GM21423 (cell line): ENCODE measurements at regions not wholly inside any gene's neighbourhood (a gene's known extent, or its start where the extent isn't known, plus 50 kb on each side); places are given as distances from the start of the nearest gene placed in this dataset.
"Not testable (repeated sequence)": the region's sequence is repeated elsewhere in the genome, so short reads cannot be mapped to it uniquely, and the experiment has no call there.

Experiments
- ATAC-seq: cut with Tn5 transposase; IDR thresholded peaks from one replicate; pipeline ENCODE4 v1.9.1; 2021; ENCODE audit warnings: mild to moderate bottlenecking, moderate library complexity; ENCODE audit not compliant: unreplicated experiment

DNA sequence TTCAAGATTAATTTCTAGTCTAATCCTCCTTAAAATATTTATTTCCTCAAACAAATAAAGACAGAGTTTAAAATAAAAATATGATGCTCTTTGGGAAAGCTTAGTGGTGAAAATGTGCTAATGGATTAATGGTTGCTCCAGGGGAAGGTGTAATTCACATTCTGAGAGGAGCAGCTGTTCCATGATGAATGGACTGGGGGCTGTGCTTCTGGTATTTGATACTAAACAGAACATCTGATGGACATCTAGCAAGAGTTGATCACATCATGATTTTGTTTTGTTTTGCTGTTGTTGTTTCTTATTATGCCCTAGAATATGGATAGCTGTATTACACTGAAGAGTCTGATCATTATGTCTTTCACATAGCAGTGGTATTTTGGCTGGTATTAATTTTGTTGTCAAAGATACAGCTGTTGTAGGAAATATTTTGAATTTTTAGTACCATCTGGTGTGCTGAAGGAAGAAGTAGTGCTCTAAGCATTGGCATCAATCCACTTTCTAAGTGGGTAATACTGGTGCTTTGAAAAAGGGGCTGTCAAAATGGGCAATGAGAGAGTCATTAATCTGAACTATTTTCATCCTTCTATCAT is 296.4 kb downstream of the ADAMTS20 start:
- ATAC-seq = no peak

DNA sequence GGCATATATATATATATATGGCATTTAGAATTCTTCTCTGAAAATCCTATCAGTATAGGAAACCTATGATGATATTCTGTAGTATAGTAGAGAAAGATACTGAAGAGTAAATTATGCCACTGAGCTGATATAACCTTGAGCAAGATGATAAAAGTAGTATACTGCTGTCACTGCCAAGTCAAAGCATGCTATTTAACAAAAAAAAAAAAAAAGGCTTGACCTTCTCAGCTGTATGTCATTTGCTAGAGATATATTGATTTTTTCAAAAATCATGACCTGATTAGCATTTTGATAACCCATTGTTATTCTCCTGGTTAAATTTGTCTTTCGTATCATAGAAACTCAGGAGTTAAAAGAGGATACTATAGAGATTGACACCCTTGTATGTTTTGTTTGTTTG is 299.4 kb downstream of the ADAMTS20 start:
- ATAC-seq = no peak

DNA sequence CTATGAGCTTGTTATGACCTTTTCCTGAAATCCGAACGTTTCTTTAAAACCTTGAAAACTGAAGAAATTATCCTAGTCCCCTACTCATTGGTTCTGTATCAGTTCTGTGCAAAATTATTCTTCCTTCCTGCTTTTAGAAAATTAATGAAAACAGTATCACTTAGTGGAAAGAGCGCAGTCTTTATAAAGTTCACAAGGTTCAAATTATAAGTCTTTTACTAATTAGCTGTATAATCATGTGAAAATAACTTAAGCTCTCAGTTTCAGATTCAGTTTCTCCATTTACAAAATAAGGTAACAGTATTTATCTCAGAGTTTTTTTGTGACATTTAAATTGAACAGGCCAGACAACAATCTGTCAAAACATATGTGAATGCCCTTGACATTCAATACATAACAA is 306.1 kb downstream of the ADAMTS20 start:
- ATAC-seq = no peak

DNA sequence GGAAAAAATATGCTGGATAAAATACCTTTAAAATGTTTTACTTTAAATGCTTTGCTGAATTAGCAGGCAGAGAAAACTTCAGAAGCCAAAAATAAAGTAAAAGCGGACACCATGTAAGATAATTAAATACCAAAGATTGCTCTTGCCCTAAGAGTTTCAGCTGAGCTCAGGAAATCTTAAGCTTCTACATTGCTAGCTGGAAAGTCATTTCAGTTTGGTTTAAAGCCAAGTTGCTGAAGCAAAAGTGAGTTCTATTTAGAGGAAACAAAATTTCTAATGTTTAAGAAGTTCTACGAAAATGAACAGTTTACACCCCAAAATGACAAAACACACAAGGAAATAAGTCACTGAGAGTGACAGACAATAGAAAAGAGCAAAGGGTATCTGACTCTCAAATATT is 310.0 kb downstream of the ADAMTS20 start:
- no peak for ATAC-seq

DNA sequence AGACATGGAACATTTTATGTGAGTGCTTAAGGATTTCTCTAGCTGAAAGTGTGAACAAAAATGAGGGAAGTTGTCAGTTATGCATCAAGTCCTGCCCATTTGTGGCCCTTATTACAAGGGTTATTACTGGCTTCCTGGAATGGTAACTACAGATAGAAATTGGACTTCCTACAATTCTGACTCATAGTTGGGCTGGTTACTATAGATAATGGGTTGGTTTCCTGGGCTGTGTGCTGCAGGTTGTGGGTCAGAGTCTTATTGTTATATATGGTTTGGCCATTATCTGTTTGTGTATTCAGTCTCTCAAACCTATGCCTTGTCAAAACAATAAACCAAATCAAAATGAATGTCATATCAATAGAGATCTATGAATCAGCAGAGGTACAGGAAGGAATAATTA is 313.7 kb downstream of the ADAMTS20 start:
- no peak for ATAC-seq

DNA sequence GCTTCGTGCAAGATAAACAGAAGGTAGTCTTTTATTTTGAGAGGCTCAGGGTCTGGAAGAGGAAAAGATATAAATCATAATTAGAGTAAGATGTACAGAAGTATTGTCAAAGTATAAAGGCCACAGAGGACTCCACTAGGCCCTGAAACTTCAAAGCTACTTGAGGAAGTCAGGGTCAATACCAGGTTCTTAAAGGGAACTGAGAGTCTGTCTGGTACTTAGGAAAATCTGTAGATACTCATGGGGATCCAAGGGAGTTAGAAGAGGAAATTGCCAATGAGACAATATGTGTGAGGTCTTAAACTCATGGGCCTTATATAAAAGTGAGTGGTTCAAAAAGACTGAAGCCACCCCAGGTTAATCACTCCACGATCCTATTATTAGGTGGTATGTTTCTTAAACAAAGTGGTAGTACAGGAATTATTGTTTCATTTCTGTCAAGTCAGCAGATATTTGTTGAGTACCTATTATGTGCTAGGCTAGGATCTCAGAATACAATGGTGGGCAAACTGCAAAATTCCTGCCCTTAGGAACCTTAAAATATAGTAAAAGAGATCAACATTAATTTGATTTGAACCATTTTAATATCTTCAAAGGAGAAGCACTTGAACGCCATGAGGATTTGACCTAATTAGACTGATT is 314.6 kb downstream of the ADAMTS20 start:
- ATAC-seq = no peak

DNA sequence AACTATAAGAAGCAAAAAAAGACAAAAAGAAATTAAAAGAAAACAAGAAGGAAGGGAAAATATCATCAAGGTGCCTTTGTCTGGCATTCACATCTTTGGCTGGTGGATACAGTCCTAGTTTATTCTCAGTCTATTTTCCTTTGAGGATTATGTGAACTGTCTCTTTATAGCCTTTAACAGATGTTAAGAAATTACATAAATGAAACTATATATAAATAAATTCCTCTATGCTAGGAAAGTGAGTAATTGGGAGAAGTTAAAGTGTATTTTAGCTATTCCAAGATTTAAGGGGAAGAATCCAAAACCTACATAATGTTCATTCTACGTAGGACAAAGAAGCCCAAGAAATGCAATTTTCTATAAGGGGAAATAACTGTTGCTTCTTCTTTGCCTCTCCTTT is 316.3 kb downstream of the ADAMTS20 start:
- no peak for ATAC-seq

DNA sequence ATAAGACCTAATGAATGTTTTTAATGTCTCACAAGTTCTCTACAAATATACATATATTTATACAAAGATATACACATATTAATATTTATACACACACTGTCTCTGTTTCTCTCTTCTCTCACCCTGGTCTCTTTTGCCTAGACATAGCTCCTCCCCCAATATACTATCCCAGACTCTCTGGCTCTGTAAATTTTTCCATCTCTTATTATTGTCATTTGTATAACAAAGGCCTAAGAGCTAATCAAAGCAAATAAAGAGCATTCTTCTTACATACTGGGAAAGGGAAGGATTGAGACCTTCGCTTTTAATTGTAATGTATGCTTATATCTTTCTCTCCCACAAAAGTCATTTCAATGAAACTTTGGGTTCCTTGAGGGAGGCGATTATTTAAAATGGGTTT is 318.1 kb downstream of the ADAMTS20 start:
- no peak for ATAC-seq

DNA sequence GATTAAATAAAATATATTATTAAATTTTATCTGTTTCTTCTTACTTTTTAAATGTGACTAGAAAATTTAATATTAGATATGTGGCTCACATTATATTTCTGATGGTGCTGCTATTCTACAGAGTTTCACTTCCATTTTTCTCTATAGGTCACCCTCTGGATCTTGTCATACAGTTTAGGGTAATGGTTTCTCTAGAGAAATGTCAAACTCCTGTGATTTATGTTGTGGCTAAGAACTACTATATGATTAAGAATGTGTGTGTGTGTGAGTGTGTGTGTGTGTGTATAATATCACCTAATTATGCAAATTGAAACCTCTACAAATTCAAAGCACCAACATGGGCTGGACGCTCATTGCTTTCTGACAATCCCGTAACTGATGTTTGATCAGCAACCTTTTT is 325.9 kb downstream of the ADAMTS20 start:
- ATAC-seq = no peak

DNA sequence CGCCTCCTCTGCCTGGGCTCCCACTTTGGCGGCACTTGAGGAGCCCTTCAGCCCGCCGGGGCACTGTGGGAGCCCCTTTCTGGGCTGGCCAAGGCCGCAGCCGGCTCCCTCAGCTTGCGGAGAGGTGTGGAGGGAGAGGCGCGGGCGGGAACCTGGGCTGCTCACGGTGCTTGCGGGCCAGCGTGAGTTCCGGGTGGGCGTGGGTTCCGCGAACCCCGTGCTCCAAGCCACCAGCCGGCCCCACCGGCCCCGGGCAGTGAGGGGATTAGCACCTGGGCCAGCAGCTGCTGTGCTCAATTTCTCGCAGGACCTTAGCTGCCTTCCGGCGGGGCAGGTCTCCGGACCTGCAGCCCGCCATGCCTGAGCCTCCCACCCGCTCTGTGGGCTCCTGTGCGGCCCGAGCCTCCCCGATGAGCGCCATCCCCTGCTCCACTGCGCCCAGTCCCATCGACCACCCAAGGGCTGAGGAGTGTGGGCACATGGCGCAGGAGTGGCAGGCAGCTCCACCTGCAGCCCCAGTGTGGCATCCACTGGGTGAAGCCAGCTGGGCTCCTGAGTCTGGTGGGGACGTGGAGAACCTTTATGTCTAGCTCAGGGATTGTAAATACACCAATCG is 327.7 kb downstream of the ADAMTS20 start:
- not testable (repeated sequence) for ATAC-seq

DNA sequence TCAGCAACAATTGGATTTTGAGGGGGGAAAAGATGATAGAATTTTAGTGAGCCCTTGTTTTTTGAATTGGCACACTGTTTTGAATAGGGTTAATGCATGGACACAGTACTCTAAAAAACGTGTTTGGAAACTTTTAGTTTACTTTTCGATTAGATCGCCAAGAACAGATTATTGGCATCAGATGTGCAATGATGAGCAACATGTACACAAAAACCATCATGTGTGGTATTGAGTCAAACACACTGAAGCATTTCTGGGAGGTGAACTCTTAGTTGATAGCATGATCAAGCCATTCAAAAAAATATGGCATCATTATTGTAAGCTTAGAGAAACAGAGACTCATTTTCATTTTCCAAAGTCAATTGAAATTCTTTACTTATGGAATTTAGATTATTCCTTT is 329.2 kb downstream of the ADAMTS20 start:
- ATAC-seq = no peak

DNA sequence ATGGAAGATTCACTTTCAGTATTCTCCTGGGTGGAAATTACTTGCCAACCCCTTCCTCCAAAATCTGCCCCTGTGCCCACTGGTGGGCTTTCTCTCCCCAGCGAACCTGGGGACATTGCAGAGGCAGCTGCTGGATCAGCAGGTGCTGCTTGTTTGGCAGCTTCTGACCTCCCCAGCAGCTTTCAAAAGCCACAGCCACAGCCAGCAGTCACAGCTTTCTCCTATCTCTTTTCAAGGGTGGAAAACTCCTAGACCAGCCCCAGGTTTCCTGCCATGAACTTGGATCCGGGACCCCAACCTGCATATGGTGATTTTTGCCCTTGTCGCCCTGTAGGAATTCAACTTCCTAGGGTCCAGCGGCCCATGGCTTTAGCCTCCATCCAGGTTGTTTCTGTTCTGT is 330.8 kb downstream of the ADAMTS20 start:
- ATAC-seq = no peak

DNA sequence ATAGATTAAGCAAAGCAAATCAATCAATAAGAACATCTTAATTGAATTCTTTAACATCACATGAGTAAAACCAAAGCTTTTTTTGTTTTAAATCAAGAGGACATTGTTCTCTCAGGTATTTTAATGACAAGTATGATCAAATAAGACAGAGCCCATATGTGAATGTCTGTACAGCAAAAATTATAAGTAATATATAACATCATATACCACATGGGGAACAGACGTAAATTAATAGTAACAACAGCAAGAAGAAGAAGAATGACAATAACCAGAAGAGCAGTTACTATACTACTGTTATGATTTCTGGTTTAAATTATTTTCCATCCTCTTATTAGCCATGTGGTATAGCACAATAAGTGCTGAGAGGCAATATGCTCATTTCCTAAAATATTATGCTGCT is 335.5 kb downstream of the ADAMTS20 start:
- no peak for ATAC-seq

DNA sequence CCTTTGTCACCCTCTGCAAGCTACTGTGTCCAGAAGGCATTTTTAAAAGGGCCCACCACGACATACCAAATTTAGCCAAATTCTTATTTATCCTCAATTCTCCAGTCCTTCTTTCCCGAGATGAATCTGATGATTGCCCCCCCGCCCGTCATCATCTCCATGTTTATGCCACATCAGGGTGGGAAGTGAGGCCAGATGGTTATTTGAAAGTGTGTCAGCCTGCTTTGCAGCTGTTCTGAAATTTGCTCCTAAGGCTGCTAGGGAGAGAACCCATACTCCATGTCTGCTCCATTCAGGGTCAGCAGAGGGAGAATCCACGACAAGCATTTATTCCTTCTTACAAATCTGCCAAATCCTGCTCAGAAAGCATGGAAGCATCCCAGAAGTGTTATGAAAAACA is 337.8 kb downstream of the ADAMTS20 start:
- no peak for ATAC-seq

DNA sequence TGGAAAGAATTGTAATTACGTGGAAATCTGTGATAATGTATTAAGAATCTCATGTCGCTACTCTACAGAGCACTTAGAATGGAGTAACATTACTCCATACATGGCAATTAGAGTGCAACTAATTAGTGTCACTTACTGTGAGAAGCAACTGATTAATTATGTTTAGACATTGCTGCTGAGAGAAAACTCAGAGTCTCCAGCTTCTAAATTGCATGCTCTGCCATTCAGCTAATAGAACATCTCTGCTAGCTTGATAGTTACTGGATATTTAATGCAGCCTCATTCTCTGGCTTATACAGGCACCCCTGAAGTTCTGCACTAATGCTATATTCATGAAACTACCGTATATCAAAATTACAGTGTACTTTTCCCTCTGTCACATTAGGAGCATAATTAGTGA is 338.4 kb downstream of the ADAMTS20 start:
- no peak for ATAC-seq

DNA sequence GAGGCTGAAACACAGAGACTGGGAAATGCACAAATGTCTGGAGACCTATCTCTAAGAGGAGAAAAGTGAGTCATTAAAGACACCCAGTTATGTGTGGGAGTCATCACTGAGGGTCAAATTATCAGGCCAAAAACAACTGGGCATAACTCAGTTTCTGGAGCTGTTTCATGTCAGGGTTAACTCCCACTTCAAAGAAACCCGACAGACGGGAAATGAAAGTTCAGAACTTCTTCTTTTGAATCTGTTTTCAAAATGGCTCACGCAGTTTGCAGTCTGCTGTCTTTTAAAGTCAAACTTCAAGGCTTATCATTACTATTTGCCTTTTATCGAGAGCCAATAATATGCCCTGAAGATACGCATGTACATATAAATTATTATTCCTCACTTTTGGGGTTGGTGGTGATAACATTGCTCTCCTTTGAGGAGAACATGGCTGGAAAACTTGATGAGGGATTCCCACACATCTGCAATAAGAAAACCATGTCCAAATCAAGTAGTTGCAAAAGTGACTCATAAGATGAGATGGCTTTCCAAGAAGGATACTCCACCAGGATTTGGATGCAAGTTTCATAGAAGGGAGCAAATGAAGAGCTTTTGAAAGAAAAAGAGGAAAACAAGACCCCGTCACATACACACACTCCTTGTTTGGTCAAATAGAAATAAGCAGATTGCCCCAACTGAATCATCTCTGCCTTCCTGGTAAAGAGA is 341.4 kb downstream of the ADAMTS20 start:
- ATAC-seq = peak; percentile 95

DNA sequence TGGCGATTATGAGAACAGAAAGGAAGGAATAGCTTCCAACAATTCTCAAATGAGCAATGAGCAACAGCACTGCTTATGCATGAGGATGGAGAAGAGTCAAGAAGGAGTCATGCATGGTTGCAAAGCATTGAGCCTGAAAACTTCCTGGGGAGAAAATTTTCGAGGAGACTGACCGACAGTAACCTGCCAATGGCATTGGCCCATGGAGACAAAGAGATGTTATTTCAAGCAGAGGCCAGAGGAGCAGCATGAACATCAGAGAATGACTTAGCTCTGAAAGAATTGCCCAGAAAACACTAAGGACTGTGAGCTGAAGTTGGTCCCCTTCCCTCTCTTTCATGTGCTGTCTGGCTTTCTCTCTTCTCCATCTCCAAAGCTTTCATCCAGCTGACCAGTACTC is 343.4 kb downstream of the ADAMTS20 start:
- no peak for ATAC-seq

DNA sequence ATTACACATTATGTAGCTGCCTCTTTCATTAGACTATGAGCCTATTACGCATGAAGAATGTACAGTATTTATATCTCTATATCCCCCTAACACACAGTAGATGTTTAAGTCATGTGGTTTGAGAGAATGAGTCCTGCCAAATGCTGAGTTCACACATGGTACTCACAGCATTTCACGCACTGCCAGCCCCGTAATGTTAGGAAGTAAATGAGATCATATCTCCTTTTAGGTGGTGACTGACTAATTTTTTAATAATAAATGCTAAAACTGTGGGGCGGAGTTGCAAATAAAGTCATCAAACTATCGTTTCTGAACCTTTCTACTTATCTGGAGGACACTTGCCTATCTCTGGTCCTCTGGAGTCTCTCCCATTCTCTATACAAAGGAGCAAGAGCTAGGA is 343.8 kb downstream of the ADAMTS20 start:
- ATAC-seq = no peak

DNA sequence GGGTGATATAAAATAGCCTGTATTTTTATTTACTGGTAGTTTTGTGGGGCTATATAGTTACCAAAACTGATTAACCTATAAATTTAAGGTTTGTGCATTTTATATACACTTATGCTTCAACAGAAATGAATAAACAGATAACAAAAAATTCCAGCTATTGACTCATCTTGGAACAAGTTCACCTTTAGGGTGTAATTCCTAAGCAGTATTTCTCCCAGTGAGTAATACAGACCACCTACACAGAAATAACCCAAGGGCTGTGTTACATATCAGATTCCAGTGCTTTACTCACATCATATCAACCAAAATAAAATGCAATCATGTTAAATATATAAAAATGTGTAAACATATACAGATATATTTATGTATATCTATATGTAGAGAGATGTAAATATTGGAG is 345.6 kb downstream of the ADAMTS20 start:
- no peak for ATAC-seq

DNA sequence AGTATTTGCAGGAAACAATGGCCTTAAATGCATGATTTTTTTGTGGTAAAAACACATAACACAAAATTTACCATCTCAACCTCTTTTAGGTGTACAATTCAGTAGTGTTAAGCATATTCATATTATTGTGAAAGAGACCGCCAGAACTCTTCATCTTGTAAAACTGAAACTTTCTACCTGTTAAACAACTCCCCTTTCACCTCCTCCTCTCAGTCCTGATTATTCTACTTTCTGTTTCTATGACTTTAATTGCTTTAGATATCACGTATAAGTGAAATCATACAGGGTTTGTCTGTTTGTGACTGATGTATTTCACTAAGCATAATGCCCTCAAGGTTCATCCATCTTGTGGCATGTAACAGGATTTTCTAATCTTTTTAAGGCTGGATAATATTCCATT is 353.4 kb downstream of the ADAMTS20 start:
- no peak for ATAC-seq

DNA sequence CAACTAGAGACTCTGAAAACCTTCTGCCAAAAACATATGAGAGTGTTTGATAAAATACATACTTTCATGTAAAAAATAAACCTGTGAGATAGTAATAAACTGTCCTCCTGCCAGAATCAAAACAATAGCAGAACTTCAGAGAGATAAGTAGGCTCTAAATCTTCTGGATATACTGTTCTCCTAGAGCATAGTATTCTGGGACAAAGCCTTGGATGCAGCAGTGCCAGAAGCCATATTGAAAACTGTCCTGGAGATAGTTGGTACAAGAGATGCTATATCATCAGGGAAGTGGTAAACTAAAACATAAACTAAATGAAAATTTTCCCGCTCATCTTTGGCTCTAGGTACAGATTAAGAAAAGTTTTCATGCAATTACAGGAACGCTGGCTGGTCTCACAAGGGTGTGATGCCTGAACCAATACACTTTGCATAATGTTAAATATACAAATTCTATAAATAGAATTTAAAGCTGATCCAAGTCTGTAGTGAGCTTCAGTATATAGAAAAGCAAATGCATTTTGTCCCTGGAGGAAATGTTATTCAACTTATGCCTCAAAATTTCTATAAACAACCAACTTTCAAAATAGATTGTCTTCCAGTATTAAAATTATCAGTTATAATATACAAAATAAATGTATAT is 355.6 kb downstream of the ADAMTS20 start:
- ATAC-seq = no peak

DNA sequence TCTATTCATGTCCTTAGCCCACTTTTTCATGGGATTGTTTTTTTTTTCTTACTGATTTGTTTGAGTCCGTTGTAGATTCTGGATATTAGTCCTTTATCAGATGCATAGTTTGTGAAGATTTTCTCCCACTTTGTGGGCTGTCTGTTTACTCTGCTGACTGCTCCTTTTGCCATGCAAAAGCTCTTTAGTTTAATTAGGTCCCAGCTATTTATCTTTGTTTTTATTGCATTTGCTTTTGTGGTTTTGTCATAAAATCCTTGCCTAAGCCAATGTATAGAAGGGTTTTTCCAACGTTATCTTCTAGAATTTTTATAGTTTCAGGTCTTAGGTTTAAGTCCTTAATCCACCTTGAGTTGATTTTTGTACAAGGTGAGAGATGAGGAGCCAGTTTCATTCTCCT is 358.9 kb downstream of the ADAMTS20 start:
- ATAC-seq = not testable (repeated sequence)
